HG02588 (cell line): ENCODE measurements at regions not wholly inside any gene's neighbourhood (a gene's known extent, or its start where the extent isn't known, plus 50 kb on each side); places are given as distances from the start of the nearest gene placed in this dataset.

Source experiments
- ATAC-seq: cut with Tn5 transposase; IDR thresholded peaks from one replicate; pipeline ENCODE4 v1.9.1; 2021; ENCODE audit warnings: mild to moderate bottlenecking, moderate library complexity; ENCODE audit not compliant: unreplicated experiment

DNA sequence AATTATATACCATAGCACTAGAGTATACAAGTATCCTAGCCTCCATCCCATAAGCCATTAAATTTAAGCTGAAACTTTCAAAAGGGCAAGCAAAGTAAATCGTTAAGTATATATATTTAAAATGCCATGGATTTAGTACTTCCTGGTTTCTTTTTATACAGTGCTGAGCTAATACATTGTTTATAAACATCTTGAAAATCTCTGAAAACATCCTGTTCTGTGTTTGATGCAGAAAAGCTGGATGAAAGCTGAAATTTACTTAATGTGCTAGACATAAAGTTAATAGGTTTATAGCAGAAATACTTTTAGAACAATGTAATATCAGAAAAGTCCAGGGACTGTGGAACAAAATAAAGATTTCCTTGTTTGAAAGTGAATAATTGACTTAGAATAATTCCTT, 875.4 kb downstream of the SLITRK6 start:
- ATAC-seq: no peak

DNA sequence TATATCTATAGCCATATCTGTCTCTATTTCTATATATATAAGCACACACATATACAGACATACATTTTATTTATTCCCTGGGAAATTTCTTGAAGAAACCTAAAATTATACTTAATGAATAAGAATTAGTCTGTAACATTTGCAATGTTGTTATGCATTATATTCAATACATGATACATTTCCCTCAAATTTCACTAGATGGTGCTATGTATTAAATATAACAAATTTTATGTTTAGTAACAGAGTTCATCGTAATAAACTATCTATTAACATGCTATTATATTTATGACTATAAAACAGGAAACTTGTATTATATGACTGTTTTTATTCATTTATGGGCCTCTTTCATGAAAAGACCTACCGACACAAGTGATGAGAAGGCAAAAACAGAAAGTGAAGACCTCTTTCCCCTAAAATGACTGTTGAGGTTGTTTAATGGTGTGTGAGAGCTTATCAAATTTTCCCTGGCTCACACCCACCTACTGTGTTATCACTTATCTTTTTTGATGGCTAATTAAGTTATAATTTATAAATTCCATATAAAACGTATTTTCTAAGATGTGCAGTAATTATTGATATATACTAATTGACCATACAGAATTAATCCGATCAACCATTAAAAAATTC, 881.9 kb downstream of the SLITRK6 start:
- no peak for ATAC-seq

DNA sequence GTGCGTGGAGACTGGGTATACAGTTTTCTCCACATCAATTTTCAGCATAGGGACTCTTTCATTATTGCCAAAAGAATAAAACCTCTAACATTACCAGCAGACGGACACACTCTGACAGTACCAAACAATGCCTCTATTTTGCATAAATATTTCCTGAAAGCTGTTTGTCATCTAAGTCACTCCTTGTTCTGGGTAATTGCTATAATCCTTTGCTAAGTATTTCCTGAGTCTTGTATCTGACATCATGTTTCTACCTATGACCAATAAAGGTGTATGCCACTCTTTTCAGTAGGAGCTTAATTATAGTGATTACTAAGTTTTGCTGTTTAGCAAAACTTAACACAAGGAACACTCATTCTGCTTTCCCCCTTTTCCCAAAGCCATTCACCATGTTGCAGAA, 886.5 kb downstream of the SLITRK6 start:
- ATAC-seq: no peak

DNA sequence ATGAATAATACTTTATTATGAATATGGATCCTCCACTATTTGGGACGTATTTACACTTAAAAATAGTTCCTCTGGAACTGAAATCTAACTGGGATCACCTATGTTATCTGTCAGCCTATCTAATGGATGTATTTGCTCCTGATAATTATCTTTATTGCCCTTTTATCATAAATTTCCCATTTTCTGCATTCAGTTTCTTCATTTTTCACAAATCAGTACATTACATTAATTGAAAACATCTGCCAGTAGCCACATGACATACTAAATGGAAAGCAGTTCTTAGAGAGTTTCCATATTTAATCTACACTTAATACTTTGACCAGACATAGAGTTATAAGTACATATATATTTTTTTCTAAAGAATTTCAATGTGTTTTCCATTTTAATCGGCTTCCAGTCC, 888.8 kb downstream of the SLITRK6 start:
- ATAC-seq: no peak

DNA sequence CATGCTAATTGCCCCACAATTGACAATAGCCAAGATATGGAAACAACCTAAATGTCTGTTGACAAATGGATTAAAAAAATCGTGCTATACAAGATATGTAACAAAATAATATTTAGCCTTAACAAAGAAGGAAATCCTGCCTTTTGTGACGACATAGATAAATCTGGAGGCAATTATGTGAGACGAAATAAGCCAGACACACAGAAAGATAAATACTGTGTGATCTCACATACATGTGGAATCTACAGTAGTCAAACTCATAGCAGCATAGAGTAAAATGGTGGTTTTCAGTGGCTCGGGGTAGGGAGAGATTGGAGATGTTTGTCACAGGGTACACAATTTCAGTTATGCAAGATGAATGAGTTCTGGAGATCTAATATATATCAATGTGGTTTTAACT, 895.8 kb downstream of the SLITRK6 start:
- ATAC-seq: no peak

DNA sequence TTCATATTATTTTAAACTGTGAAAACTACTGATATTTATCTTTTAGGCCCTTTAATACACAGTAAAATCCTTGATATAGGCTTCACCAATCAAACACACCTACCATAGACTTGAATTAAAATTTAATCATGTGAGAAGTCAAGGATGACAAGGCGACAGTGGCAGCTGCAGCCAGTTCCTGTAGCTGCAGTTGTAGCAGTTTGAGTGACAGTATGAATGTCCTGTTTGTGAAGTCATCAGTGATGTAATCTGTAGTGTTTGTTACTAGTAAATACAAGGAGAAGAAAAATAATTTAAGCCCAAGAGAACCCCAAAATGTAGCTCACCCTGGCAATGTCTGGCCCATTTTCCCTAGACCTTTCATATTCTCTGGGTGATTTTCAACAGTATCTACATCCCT, 897.0 kb downstream of the SLITRK6 start:
- no peak for ATAC-seq

DNA sequence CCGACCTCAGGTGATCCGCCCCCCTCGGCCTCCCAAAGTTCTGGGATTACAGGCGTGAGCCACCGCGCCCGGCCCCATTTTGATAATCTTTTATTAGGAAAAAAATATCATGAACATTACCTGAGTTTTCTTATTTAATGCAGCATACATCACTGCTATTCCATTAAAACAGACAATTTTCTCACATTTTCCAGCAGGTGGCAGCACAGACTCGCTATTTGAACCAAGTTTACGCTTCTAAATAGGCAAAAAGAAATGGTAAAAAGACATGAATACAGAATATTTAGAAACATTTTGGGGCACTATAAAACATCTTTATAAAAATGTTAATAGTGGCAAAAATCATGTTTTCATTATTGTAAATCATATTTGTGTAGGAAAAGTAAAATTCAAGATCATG, 903.1 kb downstream of the SLITRK6 start:
- ATAC-seq: no peak

DNA sequence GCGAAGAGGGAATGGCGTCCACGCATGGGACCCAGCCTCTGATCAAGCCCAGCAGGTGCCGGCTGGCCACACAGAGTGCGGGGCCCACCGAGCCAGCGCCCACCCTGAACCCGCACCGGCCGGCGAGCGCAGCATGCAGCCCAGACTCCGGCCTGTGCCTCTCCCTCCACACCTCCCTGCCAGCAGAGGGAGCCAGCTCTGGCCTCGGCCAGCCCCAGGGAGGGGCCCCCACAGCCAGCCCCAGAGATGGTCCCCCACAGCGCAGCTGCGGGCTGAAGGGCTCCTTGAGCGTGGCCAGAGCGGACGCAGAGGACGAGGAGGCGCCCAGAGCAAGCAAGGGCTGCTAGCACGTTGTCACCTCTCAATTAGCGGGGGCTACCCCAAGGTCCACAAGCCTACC, 904.5 kb downstream of the SLITRK6 start:
- ATAC-seq: no peak

DNA sequence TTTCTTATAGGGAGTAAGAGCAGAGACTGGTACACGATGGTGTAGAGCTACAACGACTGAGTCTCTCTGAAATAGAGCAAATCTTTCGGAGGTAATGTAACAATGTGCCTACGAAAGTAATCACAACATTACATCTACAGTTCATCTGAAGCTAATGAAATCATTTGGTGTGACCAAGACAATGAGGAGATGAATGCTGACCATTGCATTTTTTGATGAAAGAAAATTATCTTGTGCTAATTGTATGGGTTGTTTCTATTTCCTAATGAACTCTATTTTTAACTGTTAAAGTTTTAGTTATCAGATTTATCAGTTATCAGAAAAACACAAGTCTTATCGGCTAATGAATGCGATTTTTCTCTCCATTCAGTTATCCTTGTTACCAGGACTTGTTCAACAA, 913.4 kb downstream of the SLITRK6 start:
- no peak for ATAC-seq

DNA sequence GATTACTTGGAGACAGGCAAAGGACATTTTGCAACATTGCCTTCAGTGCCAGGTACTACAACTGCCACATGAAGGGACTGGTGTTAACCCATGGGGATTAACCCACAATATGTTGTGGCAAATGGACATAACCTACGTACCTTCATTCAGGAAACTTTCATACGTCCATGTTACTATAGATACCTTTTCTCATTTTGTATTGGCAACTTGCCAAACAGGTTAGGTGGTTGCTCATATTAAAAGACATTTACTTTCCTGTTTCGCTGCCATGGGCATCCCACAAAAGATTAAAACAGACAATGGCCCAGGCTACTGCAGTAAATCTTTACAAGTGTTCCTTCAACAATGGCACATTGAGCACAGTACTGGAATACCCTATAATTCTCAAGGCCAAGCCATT, 925.3 kb downstream of the SLITRK6 start:
- ATAC-seq: no peak

DNA sequence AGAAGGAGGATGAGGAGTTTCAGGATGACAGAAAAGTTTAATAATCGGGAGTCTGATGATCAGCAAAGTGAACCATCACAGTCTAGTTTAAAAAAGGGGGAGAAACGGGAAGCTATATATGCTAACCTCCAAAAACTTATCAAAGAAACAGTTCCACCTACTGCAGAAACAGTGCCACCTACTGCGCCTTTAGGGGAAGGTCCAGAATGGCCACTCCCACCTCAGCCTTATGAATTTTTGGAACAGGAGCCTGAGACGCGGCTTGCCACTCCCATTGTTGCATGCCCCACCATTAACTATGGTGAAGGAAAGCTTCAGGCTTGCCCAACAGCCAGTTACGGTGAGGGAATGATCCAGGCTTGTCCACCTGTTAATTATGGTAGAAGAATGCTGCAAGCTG, 929.0 kb downstream of the SLITRK6 start:
- ATAC-seq: no peak

DNA sequence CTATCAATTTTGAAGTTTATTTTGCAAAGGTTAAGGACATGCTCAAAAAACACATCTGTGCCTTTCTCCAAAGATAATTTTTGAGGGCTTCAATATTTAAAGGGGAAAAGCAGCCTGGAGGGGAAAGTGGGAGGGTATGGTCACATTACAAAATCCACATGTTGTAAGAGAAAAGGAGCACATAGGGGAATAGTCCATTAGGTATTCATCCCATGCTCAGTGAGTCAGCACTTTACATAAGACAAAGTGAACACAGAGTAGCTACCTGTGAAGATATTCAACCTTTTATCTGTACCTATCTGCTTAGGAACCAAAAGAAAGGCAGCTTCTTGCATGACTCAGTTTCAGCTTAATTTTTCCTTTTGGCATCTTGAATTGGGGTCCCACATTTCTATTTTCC, 932.0 kb downstream of the SLITRK6 start:
- ATAC-seq: no peak

DNA sequence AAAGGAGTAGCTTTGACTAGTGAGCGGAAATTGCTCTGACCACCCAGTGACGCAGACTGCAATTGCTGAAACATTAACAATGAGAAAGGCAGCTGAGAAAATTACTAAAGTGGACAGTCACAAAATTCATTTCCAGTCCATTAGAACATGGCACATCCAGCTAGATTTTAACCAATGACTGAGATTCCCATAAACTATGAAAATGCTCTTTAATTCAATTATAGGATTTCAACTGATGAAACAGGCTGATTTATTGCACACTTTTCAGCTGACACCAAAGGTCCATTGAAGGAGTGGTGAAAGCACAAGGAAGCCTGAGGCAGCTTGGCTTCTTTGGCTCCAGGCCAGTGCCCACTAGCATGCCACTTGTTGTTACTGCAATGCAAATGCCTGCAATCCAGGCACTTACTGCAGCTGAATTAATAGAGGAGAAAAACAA, 933.4 kb downstream of the SLITRK6 start:
- no peak for ATAC-seq

DNA sequence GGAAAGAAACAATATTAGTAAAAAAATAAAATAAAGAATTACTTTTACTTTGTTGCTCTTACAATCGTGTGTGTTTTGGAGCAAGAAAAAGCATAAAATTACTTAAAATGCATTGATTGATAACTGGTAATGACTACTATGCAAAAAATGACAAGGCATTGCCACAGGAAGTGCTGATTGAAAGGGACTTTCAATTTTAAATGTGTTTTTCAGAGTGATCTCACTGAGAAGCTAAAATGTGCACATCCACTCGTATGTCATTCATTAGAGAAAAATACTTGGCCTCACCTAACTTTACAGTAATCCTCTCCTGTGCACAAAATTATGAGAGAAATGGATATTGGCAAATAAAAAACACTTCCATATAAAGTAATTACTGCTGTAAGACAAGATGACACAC, 934.9 kb downstream of the SLITRK6 start:
- no peak for ATAC-seq

DNA sequence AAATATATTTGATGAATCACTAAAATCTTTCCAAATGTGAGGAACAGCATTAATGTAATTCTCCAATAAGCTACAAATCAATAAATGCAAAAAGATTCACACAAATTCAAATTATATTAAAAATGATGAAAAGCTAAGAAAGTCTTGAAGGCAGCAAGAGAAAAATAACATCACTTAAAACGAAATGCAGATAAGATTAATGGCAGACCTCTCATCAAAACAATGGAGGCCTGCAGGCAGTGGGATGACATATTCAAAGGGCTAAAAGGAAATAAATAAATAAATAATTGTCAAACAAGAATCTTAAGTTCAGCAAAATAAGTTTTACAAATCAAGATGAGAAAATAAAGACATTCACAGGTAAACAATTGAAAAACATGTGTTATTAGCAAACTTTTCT, 952.1 kb downstream of the SLITRK6 start:
- ATAC-seq: no peak

DNA sequence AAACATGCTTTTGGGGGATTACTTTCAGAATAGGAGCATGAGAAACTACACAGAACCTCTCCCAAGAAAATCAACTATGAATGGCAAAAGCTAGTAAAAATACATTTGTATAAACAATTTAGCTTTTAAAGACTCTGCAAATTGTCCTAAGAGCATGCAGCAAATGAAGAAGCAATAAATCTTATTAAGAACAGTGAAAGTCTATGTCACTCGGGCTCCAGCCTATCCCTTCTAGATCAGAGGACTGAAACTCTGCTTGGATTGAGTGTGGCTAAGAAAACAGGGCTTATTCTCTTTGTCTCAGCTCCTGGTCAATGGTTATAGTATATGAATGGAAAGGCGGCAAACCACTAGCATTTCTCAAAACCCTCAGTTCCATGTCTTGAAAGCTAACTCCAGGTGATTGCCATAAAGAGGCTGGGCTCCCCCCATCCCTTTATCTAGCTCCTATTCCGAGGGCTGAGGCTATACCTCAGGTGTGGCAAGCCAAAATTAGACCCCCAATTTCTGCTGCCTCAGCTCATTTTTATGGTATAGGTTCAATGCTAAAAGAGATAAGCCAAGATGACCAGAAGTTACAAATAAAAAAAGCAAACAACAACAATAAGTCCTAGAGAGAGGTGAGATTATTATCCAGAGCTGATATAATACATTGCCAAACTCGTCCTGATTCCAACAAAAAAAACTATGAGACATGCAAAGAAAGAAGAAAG, 953.2 kb downstream of the SLITRK6 start:
- ATAC-seq: no peak

DNA sequence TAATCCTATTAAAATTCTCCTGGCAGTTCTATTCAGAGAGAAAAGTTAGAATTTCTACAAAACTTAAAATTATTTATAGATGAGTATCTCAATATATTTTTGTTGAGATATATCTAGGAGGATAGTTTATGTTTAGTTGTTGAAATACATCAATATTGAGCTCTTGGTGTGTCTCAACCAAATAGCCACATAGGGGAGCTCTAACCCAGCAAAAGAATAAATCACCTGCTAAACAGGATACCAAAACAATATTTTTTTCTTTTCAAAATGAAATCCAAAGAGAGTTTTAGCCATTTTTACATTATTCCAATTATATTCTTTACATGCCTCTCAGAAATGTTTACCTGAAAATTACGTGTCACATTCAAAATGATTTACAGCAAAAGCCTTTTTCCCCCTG, 954.7 kb downstream of the SLITRK6 start:
- ATAC-seq: no peak

DNA sequence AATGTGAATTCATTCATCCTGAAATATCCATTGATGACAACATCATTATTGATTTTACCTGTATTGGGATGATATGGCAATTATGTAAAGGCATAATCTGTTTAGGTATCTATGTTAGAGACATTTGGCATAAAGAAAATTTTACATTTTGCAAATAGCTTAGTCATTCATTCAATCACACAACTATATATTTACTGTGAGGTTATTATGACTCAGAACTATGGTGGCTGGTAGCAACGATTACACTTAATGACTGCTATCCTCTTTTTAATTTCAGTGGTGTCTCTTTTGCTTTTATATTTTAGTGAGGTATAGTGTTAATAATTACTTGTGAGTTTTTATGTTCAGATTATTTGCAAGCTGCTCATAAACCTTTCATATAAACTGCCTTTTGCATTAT, 955.9 kb downstream of the SLITRK6 start:
- no peak for ATAC-seq

DNA sequence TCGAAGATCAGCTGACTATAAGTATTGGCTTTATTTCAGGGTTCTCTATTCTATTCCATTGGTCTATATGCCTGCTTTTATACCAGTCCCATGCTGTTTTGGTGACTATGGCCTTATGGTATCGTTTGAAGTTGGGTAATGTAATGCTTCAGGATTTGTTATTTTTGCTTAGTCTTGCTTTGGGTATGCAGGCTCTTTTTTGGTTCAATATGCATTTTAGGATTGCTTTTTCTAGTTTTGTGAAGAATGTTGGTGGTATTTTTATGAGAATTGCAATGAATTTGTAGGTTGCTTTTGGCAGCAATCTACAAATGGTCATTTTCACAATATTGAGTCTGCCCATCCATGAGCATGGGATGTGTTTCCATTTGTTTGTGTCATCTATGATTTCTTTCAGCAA, 951.9 kb upstream of the SLITRK1 start:
- no peak for ATAC-seq

DNA sequence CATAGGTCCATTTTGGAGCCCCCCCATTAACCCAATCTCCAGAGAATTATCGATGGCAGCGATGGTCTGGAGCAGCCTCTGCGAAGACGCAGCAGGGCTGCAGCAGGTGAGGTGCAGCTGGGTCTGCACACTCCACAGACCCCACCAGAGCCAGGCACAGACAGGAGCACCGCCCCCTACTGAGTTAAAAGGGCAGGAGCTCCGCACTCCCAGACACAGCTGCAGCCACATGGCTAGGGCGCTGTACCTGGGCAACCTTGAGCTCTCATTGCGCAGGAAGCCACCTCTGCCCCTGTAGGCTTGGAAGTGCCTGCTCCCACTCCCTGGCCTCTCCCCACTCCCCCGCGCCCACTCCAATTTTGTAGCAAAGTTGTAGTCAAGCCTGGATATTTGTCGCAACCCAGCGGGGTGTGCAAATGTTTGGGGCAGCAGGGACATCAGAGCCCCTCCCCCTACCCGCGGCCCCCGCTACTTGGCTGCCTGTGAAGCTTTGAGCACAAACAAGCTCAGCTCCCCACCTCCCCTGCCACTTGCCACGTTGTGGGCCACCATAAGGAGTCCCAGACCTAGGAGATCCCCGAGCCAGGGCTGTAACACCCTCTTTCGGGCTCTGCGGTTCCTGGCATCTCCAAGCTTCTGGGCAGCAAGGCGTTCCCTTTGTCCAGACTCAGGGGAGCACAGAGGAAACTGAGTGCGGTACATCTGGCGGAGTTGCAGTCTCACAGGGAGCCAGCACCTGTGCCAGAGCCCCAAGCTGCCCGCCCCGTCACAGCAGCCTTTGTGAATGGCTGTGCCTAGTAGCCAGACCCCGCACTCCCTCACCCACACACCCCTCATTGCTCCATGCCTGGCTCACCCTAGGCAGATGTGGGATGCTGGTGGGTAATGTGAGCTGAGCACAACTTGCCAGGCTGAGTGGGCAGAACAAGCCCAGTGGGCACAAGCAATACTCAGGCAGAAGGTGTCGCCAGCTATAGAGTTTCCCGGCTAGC, 949.7 kb upstream of the SLITRK1 start:
- ATAC-seq: no peak

DNA sequence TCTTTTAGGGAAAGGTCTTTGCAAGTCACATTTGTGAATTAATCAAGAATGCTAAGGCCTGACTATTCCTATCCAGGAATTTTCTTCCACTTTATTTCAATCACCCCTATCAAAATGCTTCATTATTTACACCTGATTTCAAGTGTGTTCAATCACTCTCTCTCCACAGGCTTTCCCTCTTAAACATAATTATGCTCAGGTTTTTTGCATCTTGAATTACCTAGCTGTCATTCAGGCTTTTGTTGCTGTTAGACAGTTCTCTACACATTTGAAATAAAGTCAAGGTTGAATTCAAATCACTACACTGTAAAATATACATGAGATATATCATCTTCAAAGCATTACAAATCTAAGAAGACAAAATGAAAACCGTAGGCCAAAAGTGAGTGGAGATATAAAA, 941.3 kb upstream of the SLITRK1 start:
- ATAC-seq: no peak

DNA sequence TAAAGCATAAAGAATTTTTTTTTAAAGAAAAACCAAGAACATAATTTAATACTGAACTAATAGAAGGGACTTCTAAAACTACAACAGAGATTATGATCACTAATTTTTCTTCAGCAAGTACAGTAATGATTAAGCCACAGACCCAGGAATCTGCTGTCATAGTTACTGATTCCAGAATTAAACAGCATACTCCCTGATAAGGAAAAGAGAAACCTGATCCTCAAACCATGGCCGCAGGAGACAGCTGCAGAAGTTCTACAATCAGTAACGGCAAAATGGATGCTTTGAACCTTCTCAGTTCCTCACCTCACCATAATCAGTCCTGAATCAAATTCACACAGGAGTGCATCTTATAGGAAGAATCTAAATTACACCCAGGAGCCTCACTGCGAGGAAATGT, 939.0 kb upstream of the SLITRK1 start:
- no peak for ATAC-seq
